NB4 (cell line): ENCODE measurements at regions not wholly inside any gene's neighbourhood (a gene's known extent, or its start where the extent isn't known, plus 50 kb on each side); places are given as distances from the start of the nearest gene placed in this dataset.

Experiments
- POLR2A ChIP-seq: IDR thresholded peaks from 2 replicates; pipeline ENCODE4 v1.6.1; 2011; ENCODE audit warnings: mild to moderate bottlenecking; ENCODE audit not compliant: insufficient read length; ENCODE audit errors: extremely low read depth
- TF ChIP-seq, protein P1 (sequence below): IDR thresholded peaks from one replicate; pipeline ENCODE4 v1.5.1; 2012; ENCODE audit warnings: low read depth, low read length

DNA sequence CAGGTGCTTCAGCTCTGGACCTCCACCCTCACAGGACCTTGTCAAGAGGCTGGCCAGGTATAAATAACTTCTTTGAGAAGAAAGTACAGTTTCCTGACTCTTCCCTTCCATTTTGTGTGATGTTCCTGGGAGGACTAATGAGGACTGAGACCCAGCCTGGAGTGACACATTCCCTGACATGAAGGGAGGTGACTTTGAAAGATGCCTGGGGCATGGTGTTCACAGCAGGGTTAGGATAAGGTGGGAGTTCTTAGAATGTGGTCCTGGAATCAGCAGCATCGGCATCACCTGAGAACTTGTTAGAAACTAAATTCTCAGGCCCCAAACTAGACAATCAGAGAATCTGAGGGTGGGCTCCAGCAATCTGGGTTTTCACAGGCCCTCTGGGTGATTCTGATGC is 224.9 kb upstream of the BOD1L1 start:
- TF ChIP-seq, protein P1, sequence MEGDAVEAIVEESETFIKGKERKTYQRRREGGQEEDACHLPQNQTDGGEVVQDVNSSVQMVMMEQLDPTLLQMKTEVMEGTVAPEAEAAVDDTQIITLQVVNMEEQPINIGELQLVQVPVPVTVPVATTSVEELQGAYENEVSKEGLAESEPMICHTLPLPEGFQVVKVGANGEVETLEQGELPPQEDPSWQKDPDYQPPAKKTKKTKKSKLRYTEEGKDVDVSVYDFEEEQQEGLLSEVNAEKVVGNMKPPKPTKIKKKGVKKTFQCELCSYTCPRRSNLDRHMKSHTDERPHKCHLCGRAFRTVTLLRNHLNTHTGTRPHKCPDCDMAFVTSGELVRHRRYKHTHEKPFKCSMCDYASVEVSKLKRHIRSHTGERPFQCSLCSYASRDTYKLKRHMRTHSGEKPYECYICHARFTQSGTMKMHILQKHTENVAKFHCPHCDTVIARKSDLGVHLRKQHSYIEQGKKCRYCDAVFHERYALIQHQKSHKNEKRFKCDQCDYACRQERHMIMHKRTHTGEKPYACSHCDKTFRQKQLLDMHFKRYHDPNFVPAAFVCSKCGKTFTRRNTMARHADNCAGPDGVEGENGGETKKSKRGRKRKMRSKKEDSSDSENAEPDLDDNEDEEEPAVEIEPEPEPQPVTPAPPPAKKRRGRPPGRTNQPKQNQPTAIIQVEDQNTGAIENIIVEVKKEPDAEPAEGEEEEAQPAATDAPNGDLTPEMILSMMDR, result no peak
- no peak for TF ChIP-seq POLR2A
